ENCODE measurements at regions not wholly inside any gene's neighbourhood (a gene's known extent, or its start where the extent isn't known, plus 50 kb on each side); places are given as distances from the start of the nearest gene placed in this dataset.

- no peak for DNase-seq
- Histone ChIP-seq H3K27me3 (no peaks in the 10 kb centered on the region), H3K9me3 (no peaks in the 10 kb centered on the region), H3K4me3 (ENCODE audit: low read depth, low read length) (no peak overlapping the region), H3K36me3 (no peaks in the 10 kb centered on the region), H3K4me1 (no peaks in the 10 kb centered on the region)
- TF ChIP-seq CTCF (IDR thresholded peaks at IDR 0.05; ENCODE audit: low read depth, low read length), result no peak
These were observed 1253.7 kb downstream of the LRFN5 start for GRCh38 chr14:42860371-42860770.

- Histone ChIP-seq H3K36me3 (no peaks in the 10 kb centered on the region), H3K27me3 (no peaks in the 10 kb centered on the region), H3K4me3 (ENCODE audit: low read depth, low read length) (no peak overlapping the region), H3K4me1 (no peaks in the 10 kb centered on the region), H3K9me3 (no peaks in the 10 kb centered on the region)
- no peak for DNase-seq
- TF ChIP-seq CTCF (IDR thresholded peaks at IDR 0.05; ENCODE audit: low read depth, low read length), result no peak
These were observed 1249.4 kb downstream of the LRFN5 start for GRCh38 chr14:42856106-42856505.

GRCh38 chr14:42855085-42855484 lies 1248.4 kb downstream of the LRFN5 start:
- no peak for DNase-seq
- TF ChIP-seq CTCF (IDR thresholded peaks at IDR 0.05; ENCODE audit: low read depth, low read length), result no peak
- no peaks in the 10 kb centered on the region for H3K27me3 ChIP-seq
- no peak overlapping the region for H3K4me3 ChIP-seq (ENCODE audit: low read depth, low read length)
- H3K36me3 ChIP-seq, result no peaks in the 10 kb centered on the region
- no peaks in the 10 kb centered on the region for H3K4me1 ChIP-seq
- no peaks in the 10 kb centered on the region for H3K9me3 ChIP-seq

- TF ChIP-seq CTCF (IDR thresholded peaks at IDR 0.05; ENCODE audit: low read depth, low read length), result no peak
- DNase-seq, result no peak
- Histone ChIP-seq H3K4me3 (ENCODE audit: low read depth, low read length) (no peak overlapping the region), H3K36me3 (no peaks in the 10 kb centered on the region), H3K9me3 (no peaks in the 10 kb centered on the region), H3K27me3 (no peaks in the 10 kb centered on the region), H3K4me1 (no peaks in the 10 kb centered on the region)
These were observed 1247.4 kb downstream of the LRFN5 start for GRCh38 chr14:42854061-42854460.

GRCh38 chr14:42848652-42849051 lies 1242.0 kb downstream of the LRFN5 start:
- no peaks in the 10 kb centered on the region for H3K27me3 ChIP-seq

GRCh38 chr14:42814817-42815216 lies 1208.1 kb downstream of the LRFN5 start:
- H3K36me3 ChIP-seq, result no peaks in the 10 kb centered on the region
- no peak for DNase-seq
- H3K4me1 ChIP-seq, result no peaks in the 10 kb centered on the region
- no peak overlapping the region for H3K4me3 ChIP-seq (ENCODE audit: low read depth, low read length)
- H3K9me3 ChIP-seq, result no peaks in the 10 kb centered on the region
- H3K27me3 ChIP-seq, result no peaks in the 10 kb centered on the region
- no peak for TF ChIP-seq CTCF (IDR thresholded peaks at IDR 0.05; ENCODE audit: low read depth, low read length)

More at GRCh38 chr14:42848652-42849051, 1242.0 kb downstream of the LRFN5 start:
- no peaks in the 10 kb centered on the region for H3K36me3 ChIP-seq
- H3K4me1 ChIP-seq, result no peaks in the 10 kb centered on the region
- no peak for TF ChIP-seq CTCF (IDR thresholded peaks at IDR 0.05; ENCODE audit: low read depth, low read length)
- DNase-seq, result no peak
- H3K4me3 ChIP-seq (ENCODE audit: low read depth, low read length), result no peak overlapping the region
- no peaks in the 10 kb centered on the region for H3K9me3 ChIP-seq

Measured in BE2C (cell line).